ENCODE measurements at regions not wholly inside any gene's neighbourhood (a gene's known extent, or its start where the extent isn't known, plus 50 kb on each side); places are given as distances from the start of the nearest gene placed in this dataset.

DNA sequence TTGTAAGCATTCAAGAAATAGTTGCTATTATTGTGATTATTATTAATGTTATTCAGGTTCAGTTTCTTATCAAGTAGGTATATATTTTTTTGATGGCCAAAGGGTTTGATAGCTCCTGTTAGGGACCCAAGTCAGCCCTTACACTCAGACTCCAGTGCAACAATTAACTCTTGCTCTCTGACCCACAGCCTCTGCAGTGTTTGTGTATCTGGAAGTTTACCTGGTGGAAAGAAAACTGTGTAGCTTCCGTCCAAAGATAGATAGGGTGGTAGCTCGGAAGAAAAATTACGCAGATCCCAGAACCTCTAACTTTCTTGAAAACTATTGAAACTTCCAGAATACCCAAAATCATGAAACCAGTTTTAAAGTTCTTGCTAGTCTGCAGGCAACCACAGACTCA, 58.6 kb upstream of the IGFBP2 start (continued):
- TF ChIP-seq, protein P1, sequence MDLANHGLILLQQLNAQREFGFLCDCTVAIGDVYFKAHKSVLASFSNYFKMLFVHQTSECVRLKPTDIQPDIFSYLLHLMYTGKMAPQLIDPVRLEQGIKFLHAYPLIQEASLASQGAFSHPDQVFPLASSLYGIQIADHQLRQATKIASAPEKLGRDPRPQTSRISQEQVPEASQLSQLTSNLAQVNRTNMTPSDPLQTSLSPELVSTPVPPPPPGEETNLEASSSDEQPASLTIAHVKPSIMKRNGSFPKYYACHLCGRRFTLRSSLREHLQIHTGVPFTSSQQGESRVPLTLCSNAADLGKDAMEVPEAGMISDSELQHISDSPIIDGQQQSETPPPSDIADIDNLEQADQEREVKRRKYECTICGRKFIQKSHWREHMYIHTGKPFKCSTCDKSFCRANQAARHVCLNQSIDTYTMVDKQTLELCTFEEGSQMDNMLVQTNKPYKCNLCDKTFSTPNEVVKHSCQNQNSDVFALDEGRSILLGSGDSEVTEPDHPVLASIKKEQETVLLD (IDR thresholded peaks at IDR 0.05): no peak

DNA sequence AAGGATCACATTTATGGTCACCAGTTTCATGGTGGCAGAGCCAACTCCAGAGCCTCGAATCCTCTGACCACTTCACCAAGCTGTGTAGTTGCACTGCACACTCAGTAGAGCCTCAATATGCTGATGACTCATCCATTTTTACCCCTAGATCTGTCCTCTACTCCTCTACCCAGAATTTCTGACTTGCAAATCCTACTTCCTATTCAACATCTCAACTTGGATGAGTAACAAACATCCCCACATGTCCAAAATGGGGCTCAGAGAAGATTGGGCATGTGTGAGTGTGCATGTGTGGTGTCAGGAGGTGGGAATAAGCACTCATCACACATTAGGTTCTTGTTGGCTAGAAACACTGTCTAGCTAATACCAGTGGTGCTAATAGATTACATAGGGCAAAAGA, 57.8 kb upstream of the IGFBP2 start:
- Histone ChIP-seq H3K36me3 (ENCODE audit: control insufficient read depth, insufficient read depth, low read length) (no peaks in the 10 kb centered on the region), H3K4me1 (replicated peaks in 1 of 2; ENCODE audit: control insufficient read depth in 2 of 2, insufficient read depth in 2 of 2, low read length in 2 of 2) (no peaks in the 10 kb centered on the region), H3K9me1 (ENCODE audit: control insufficient read depth, insufficient read depth, low read length) (no peaks in the 10 kb centered on the region), H3K79me2 (ENCODE audit: control insufficient read depth, insufficient read depth, low read length) (no peaks in the 10 kb centered on the region), H2AFZ (ENCODE audit: low read depth, low read length) (no peak overlapping the region), H3K9me3 (replicated peaks; ENCODE audit: control insufficient read depth, insufficient read depth, low read depth, low read length) (no peaks in the 10 kb centered on the region), H3K4me3 (no peak overlapping the region), H3K27ac (ENCODE audit: extremely low read depth, low read depth, low read length) (no peak overlapping the region), H4K20me1 (replicated peaks; ENCODE audit: control insufficient read depth, insufficient read depth, low read length) (no peaks in the 10 kb centered on the region), H3K27me3 (ENCODE audit: control insufficient read depth in 2 of 2, insufficient read depth in 2 of 2, low read length in 2 of 2) (peaks cover 0 to 10% of the 10 kb centered on the region in 2 experiments; a peak in 2 of 5 replicates), H3K9ac (ENCODE audit: insufficient read depth in 1 of 2, low read depth in 2 of 2, low read length in 2 of 2) (no peak overlapping the region), H3K4me2 (ENCODE audit: insufficient read depth, low read length) (no peak overlapping the region)
- WGBS (ENCODE audit: insufficient coverage, low coverage, missing lambda C conversion rate): 0% methylated on average over 1 of the region's 1 CpG
- intact Hi-C loops (cut with micrococcal nuclease): no loop called here
- ATAC-seq: no peak
- ChIA-PET POLR2A (interaction anchor here (0.6 kb wide), 1 partner anchor 9 kb away, joined by 3 read pairs; no protein-coding TSS in a partner anchor), CTCF (ENCODE audit: low intra/inter-chr PET ratio) (no interaction called here)
- no peak for DNase-seq (ENCODE audit: extremely low read depth in 1 of 4, low spot score in 3 of 4)
- in situ Hi-C loops (cut with MboI): no loop called here
- no peak for FAIRE-seq
- BruUV-seq (replicated peaks): no TSS peak
- no peak for TF ChIP-seq MAFF (IDR thresholded peaks at IDR 0.05; ENCODE audit: low read length)
- TF ChIP-seq CSDE1 (IDR thresholded peaks at IDR 0.05): no peak
- TF ChIP-seq NUFIP1 (IDR thresholded peaks at IDR 0.05; ENCODE audit: partially characterized antibody): no peak
- TF ChIP-seq BDP1 (IDR thresholded peaks at IDR 0.05; ENCODE audit: insufficient read depth, insufficient read length): no peak
- no peak for TF ChIP-seq SMARCA5 (IDR thresholded peaks at IDR 0.05)
- no peak for TF ChIP-seq RNF2 (IDR thresholded peaks at IDR 0.05)
- TF ChIP-seq ZNF696 (CRISPR knock-in tag; conservative IDR thresholded peaks at IDR 0.05): no peak
- TF ChIP-seq ILF3 (IDR thresholded peaks at IDR 0.05; ENCODE audit: borderline replicate concordance): no peak
- TF ChIP-seq ZBED1 (IDR thresholded peaks at IDR 0.05): no peak
- TF ChIP-seq, protein P2, sequence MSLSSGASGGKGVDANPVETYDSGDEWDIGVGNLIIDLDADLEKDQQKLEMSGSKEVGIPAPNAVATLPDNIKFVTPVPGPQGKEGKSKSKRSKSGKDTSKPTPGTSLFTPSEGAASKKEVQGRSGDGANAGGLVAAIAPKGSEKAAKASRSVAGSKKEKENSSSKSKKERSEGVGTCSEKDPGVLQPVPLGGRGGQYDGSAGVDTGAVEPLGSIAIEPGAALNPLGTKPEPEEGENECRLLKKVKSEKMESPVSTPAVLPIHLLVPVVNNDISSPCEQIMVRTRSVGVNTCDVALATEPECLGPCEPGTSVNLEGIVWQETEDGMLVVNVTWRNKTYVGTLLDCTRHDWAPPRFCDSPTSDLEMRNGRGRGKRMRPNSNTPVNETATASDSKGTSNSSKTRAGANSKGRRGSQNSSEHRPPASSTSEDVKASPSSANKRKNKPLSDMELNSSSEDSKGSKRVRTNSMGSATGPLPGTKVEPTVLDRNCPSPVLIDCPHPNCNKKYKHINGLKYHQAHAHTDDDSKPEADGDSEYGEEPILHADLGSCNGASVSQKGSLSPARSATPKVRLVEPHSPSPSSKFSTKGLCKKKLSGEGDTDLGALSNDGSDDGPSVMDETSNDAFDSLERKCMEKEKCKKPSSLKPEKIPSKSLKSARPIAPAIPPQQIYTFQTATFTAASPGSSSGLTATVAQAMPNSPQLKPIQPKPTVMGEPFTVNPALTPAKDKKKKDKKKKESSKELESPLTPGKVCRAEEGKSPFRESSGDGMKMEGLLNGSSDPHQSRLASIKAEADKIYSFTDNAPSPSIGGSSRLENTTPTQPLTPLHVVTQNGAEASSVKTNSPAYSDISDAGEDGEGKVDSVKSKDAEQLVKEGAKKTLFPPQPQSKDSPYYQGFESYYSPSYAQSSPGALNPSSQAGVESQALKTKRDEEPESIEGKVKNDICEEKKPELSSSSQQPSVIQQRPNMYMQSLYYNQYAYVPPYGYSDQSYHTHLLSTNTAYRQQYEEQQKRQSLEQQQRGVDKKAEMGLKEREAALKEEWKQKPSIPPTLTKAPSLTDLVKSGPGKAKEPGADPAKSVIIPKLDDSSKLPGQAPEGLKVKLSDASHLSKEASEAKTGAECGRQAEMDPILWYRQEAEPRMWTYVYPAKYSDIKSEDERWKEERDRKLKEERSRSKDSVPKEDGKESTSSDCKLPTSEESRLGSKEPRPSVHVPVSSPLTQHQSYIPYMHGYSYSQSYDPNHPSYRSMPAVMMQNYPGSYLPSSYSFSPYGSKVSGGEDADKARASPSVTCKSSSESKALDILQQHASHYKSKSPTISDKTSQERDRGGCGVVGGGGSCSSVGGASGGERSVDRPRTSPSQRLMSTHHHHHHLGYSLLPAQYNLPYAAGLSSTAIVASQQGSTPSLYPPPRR (CRISPR knock-in tag; IDR thresholded peaks at IDR 0.05; ENCODE audit: borderline replicate concordance): no peak
- no peak for TF ChIP-seq ASH1L (IDR thresholded peaks at IDR 0.05; ENCODE audit: borderline replicate concordance, low read depth, partially characterized antibody)
- TF ChIP-seq, protein P3, sequence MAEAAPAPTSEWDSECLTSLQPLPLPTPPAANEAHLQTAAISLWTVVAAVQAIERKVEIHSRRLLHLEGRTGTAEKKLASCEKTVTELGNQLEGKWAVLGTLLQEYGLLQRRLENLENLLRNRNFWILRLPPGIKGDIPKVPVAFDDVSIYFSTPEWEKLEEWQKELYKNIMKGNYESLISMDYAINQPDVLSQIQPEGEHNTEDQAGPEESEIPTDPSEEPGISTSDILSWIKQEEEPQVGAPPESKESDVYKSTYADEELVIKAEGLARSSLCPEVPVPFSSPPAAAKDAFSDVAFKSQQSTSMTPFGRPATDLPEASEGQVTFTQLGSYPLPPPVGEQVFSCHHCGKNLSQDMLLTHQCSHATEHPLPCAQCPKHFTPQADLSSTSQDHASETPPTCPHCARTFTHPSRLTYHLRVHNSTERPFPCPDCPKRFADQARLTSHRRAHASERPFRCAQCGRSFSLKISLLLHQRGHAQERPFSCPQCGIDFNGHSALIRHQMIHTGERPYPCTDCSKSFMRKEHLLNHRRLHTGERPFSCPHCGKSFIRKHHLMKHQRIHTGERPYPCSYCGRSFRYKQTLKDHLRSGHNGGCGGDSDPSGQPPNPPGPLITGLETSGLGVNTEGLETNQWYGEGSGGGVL (CRISPR knock-in tag; IDR thresholded peaks at IDR 0.05): no peak
- no peak for TF ChIP-seq SMARCE1 (IDR thresholded peaks at IDR 0.05)
